ENCODE measurements at regions not wholly inside any gene's neighbourhood (a gene's known extent, or its start where the extent isn't known, plus 50 kb on each side); places are given as distances from the start of the nearest gene placed in this dataset.
"Not testable (repeated sequence)": the region's sequence is repeated elsewhere in the genome, so short reads cannot be mapped to it uniquely, and the experiment has no call there.

- CTCF ChIA-PET: interaction anchor here (0.6 kb wide), 1 partner anchor 233 kb away, joined by 3 read pairs; no protein-coding TSS in a partner anchor
Measured at GRCh38 chr6:106746652-106747051, 117.3 kb downstream of the QRSL1 start.

GRCh38 chr6:106745824-106746582 is 116.6 kb downstream of the QRSL1 start:
- POLR2A ChIA-PET: no interaction called here
- peaks cover 4% of the 10 kb centered on the region for H3K27me3 ChIP-seq (ENCODE audit: control insufficient read depth, insufficient read depth, low read length)
- CTCF ChIA-PET: no interaction called here
- TF ChIP-seq CTCF (IDR thresholded peaks at IDR 0.05; ENCODE audit: low read depth, low read length): no peak
- no peaks in the 10 kb centered on the region for H3K9me3 ChIP-seq (ENCODE audit: control insufficient read depth, insufficient read depth, low read length)
- no peak overlapping the region for H3K27ac ChIP-seq (ENCODE audit: low read depth, low read length)
- no peak overlapping the region for H3K4me3 ChIP-seq (ENCODE audit: low read depth, low read length)
- DNase-seq (ENCODE audit: low read depth, low spot score): no peak

More at GRCh38 chr6:106746652-106747051, 117.3 kb downstream of the QRSL1 start:
- no peak for TF ChIP-seq CTCF (IDR thresholded peaks at IDR 0.05; ENCODE audit: low read depth, low read length)
- no peak for DNase-seq (ENCODE audit: low read depth, low spot score)
- Histone ChIP-seq H3K27me3 (ENCODE audit: control insufficient read depth, insufficient read depth, low read length) (peaks cover 4% of the 10 kb centered on the region), H3K9me3 (ENCODE audit: control insufficient read depth, insufficient read depth, low read length) (no peaks in the 10 kb centered on the region), H3K27ac (ENCODE audit: low read depth, low read length) (no peak overlapping the region), H3K4me3 (ENCODE audit: low read depth, low read length) (no peak overlapping the region)
- POLR2A ChIA-PET: interaction anchor here (0.5 kb wide), 1 partner anchor 17 kb away, joined by 9 read pairs; no protein-coding TSS in a partner anchor

DNA sequence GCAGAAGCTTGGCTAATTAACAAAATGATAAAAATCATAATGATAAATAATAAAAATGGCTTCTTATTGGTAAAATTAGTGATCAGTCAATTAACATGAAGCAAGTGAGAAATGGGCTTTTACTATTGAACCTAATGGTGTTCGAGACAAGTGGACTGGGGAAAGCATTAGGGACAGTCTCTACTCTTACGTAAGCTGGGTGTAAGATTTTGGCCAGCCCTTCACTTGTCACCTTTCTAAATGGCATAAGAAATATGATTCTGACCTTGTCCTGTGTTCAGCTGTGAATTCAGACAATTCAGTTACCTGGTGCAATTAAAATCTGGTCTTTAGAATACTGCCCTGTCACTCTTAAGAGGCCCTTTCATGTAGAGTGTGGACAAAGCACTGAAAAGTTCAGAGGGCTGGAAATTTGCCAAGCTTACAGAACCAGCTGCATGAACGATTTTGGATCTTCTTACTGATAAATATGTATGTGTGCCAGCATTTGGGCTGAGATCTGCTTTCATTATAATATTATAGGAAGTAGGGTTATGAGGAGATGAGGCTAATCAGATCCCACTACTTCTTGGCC is 115.9 kb downstream of the QRSL1 start:
- ChIA-PET CTCF (no interaction called here), POLR2A (no interaction called here)
- H3K27me3 ChIP-seq (ENCODE audit: control insufficient read depth, insufficient read depth, low read length): peaks cover 4% of the 10 kb centered on the region

DNA sequence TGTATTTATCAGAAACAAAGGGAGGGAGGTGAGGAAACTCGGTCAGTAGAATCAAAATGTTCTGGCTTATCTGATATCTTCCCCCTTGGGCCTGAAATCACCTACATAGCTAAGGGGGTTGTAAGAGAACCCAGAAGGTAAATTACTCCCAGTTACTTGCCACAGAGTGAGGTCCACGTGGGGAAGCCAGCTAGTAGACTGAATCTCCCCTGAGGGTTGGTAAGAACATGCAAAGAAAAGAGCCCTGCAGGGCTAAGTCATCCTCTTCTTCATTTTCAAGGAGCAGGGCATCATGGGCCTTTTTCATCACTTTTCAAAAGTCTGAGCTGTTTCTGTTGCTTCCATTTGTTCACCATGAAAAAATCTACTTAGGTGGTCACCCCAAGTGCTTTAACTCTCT is 115.4 kb downstream of the QRSL1 start:
- no peaks in the 10 kb centered on the region for H3K9me3 ChIP-seq (ENCODE audit: control insufficient read depth, insufficient read depth, low read length)
- DNase-seq (ENCODE audit: low read depth, low spot score): no peak
- peaks cover 3% of the 10 kb centered on the region for H3K27me3 ChIP-seq (ENCODE audit: control insufficient read depth, insufficient read depth, low read length)
- no peak overlapping the region for H3K27ac ChIP-seq (ENCODE audit: low read depth, low read length)
- no peak for TF ChIP-seq CTCF (IDR thresholded peaks at IDR 0.05; ENCODE audit: low read depth, low read length)
- CTCF ChIA-PET: no interaction called here
- POLR2A ChIA-PET: no interaction called here
- no peak overlapping the region for H3K4me3 ChIP-seq (ENCODE audit: low read depth, low read length)

More for the DNA sequence above, 115.9 kb downstream of the QRSL1 start:
- Histone ChIP-seq H3K27ac (ENCODE audit: low read depth, low read length) (no peak overlapping the region), H3K4me3 (ENCODE audit: low read depth, low read length) (no peak overlapping the region), H3K9me3 (ENCODE audit: control insufficient read depth, insufficient read depth, low read length) (no peaks in the 10 kb centered on the region)
- no peak for TF ChIP-seq CTCF (IDR thresholded peaks at IDR 0.05; ENCODE audit: low read depth, low read length)
- no peak for DNase-seq (ENCODE audit: low read depth, low spot score)

DNA sequence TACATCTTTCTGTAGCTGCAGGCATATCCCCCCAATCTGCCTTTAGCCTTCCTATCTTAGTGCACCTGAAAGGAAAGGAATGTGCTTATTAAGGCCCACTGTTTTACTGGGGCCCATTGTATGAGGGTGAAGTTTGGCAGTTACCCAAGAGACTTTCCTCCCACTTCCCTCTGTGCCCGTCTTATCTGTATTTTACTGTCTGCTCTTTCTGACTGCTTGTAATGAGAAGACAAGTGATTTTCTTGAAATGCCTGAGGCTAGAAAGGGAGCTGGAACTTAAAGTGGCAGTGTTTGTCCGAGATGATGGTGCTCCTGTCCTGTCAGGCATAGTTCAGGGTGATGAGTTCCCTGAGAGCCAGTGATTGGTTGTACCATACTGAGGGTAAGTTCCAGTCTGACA is 114.7 kb downstream of the QRSL1 start:
- CTCF ChIA-PET: not testable (repeated sequence)

More for the DNA sequence above, 114.7 kb downstream of the QRSL1 start:
- H3K4me3 ChIP-seq (ENCODE audit: low read depth, low read length); H3K27me3 ChIP-seq (ENCODE audit: control insufficient read depth, insufficient read depth, low read length); POLR2A ChIA-PET; H3K9me3 ChIP-seq (ENCODE audit: control insufficient read depth, insufficient read depth, low read length); DNase-seq (ENCODE audit: low read depth, low spot score); H3K27ac ChIP-seq (ENCODE audit: low read depth, low read length): not testable (repeated sequence)
